GM19328 (cell line): ENCODE measurements at regions not wholly inside any gene's neighbourhood (a gene's known extent, or its start where the extent isn't known, plus 50 kb on each side); places are given as distances from the start of the nearest gene placed in this dataset.
"Not testable (repeated sequence)": the region's sequence is repeated elsewhere in the genome, so short reads cannot be mapped to it uniquely, and the experiment has no call there.

Experiments used
- ATAC-seq: cut with Tn5 transposase; IDR thresholded peaks from one replicate; pipeline ENCODE4 v1.9.1; 2021; ENCODE audit warnings: mild to moderate bottlenecking, moderate library complexity; ENCODE audit not compliant: unreplicated experiment

GRCh38 chr10:55782181-55782580 lies 578.9 kb downstream of the ZWINT start:
- ATAC-seq, result no peak

- no peak for ATAC-seq
Observed at GRCh38 chr10:55766212-55766611, 594.8 kb downstream of the ZWINT start.

GRCh38 chr10:55750458-55750857 lies 610.6 kb downstream of the ZWINT start:
- no peak for ATAC-seq

- no peak for ATAC-seq
Observed at GRCh38 chr10:55747244-55747643, 613.8 kb downstream of the ZWINT start.

GRCh38 chr10:55746002-55746401 lies 615.1 kb downstream of the ZWINT start:
- no peak for ATAC-seq

GRCh38 chr10:55742487-55742886 lies 618.6 kb downstream of the ZWINT start:
- no peak for ATAC-seq

GRCh38 chr10:55740767-55741166 lies 620.3 kb downstream of the ZWINT start:
- ATAC-seq, result not testable (repeated sequence)

- no peak for ATAC-seq
Observed at GRCh38 chr10:55740110-55740509, 620.9 kb downstream of the ZWINT start.

- no peak for ATAC-seq
Observed at GRCh38 chr10:55734112-55734511, 626.9 kb downstream of the ZWINT start.

- no peak for ATAC-seq
Observed at GRCh38 chr10:55704950-55705349, 656.1 kb downstream of the ZWINT start.

GRCh38 chr10:55668326-55668922 lies 692.6 kb downstream of the ZWINT start:
- ATAC-seq, result no peak

GRCh38 chr10:55653531-55653930 lies 707.5 kb downstream of the ZWINT start:
- no peak for ATAC-seq

- ATAC-seq, result no peak
Observed at GRCh38 chr10:55641601-55642000, 719.5 kb downstream of the ZWINT start.

GRCh38 chr10:55631071-55631654 lies 729.9 kb downstream of the ZWINT start:
- ATAC-seq, result peak; percentile 74

- ATAC-seq, result no peak
Observed at GRCh38 chr10:55630491-55631056, 730.5 kb downstream of the ZWINT start.

- ATAC-seq, result no peak
Observed at GRCh38 chr10:55629793-55630490, 731.1 kb downstream of the ZWINT start.

- ATAC-seq, result no peak
Observed at GRCh38 chr10:55628260-55628701, 732.8 kb downstream of the ZWINT start.

- ATAC-seq, result no peak
Observed at GRCh38 chr10:55627501-55628051, 733.5 kb downstream of the ZWINT start.

GRCh38 chr10:55601690-55602478 lies 759.2 kb downstream of the ZWINT start:
- not testable (repeated sequence) for ATAC-seq

GRCh38 chr10:55551603-55552002 lies 750.6 kb upstream of the PCDH15 start:
- no peak for ATAC-seq

GRCh38 chr10:55550236-55550635 lies 749.2 kb upstream of the PCDH15 start:
- no peak for ATAC-seq
